ENCODE measurements at regions not wholly inside any gene's neighbourhood (a gene's known extent, or its start where the extent isn't known, plus 50 kb on each side); places are given as distances from the start of the nearest gene placed in this dataset.

- TF ChIP-seq FOXP4 (CRISPR knock-in tag; IDR thresholded peaks at IDR 0.05; ENCODE audit: borderline replicate concordance) (no peak), ZNF644 (tag; IDR thresholded peaks at IDR 0.05; ENCODE audit: low read depth) (peak; percentile 79), BCOR (IDR thresholded peaks at IDR 0.05) (peak; percentile 62; the same call in 1 of the 2 replicates), RHOXF2B (CRISPR knock-in tag; conservative IDR thresholded peaks at IDR 0.05) (no peak), ZSCAN29 (IDR thresholded peaks at IDR 0.05) (no peak), TEAD1 (CRISPR knock-in tag; IDR thresholded peaks at IDR 0.05) (peak in 1 of 2 experiments; percentile 79; a peak in 2 of 4 replicates), MYC (IDR thresholded peaks at IDR 0.05; ENCODE audit: low read depth, low read length) (no peak), MYC (CRISPR knock-in tag; IDR thresholded peaks at IDR 0.05; ENCODE audit: borderline replicate concordance, low read depth) (no peak), ZBTB11 (CRISPR knock-in tag; IDR thresholded peaks at IDR 0.05) (peak in 1 of 3 experiments; percentile 34; a peak in 1 of 6 replicates), ZKSCAN8 (CRISPR knock-in tag; IDR thresholded peaks at IDR 0.05) (no peak), RBM34 (IDR thresholded peaks at IDR 0.05; ENCODE audit: borderline replicate concordance, insufficient read depth, low read length) (no peak), FOXM1 (IDR thresholded peaks at IDR 0.05; ENCODE audit: low read depth) (peak; percentile 99), FOXM1 (CRISPR knock-in tag; IDR thresholded peaks at IDR 0.05; ENCODE audit: low read depth) (no peak), ZNF263 (CRISPR knock-in tag; IDR thresholded peaks at IDR 0.05; ENCODE audit: borderline replicate concordance) (no peak), TRIM28 (IDR thresholded peaks at IDR 0.05) (no peak), NFIC (IDR thresholded peaks at IDR 0.05) (peak; percentile 91), ZNF347 (CRISPR knock-in tag; IDR thresholded peaks at IDR 0.05; ENCODE audit: low read depth) (no peak), SETDB1 (IDR thresholded peaks at IDR 0.05; ENCODE audit: low read length) (no peak), AFF4 (CRISPR knock-in tag; IDR thresholded peaks at IDR 0.05) (no peak), ZNF766 (CRISPR knock-in tag; conservative IDR thresholded peaks at IDR 0.05) (0 out of 2 replicates have a peak, but pooled peaks have one; percentile 35), DMBX1 (CRISPR knock-in tag; IDR thresholded peaks at IDR 0.05; ENCODE audit: borderline replicate concordance) (peak; percentile 52)
Observed at GRCh38 chr14:30822080-30822571, 52.2 kb upstream of the COCH start (continued).
